ENCODE measurements at regions not wholly inside any gene's neighbourhood (a gene's known extent, or its start where the extent isn't known, plus 50 kb on each side); places are given as distances from the start of the nearest gene placed in this dataset.
"Not testable (repeated sequence)": the region's sequence is repeated elsewhere in the genome, so short reads cannot be mapped to it uniquely, and the experiment has no call there.

DNA sequence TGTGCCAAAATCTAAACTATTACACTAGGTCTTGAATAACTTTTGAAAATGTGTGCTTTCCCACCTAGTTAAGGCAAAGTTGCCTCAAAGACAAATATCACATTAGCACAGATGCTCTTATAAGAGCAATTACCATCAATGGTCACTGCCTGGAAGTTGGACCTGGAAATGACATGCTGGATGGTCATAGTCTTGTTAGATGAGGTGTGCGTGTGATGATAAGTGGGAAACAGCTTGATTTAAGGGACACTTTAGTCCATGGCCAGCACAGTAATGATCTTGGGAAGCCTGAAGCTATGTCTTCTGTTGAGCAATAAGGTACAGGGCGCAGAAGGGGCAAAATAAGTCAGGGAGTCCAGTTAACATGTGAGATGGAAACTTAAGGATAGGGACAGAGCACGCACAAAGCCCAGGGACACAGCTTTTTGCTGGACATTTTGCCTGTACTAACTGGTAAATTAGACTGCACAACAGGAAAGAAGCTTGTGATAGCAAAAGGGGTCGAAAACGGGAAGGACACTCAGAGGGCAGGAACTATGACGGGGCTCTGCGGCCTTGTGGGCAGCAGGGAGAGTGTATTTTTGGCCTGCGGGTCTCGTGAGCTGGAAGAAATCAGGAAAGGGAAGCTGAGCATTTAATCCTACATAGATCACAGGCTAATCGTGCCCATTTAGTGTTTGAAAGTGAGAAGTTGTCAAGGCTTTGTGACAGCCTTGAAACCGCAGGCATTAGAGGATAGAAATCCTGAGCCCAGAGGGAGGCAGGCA is 66.7 kb upstream of the BMP2 start:
- no peak overlapping the region for H3K4me3 Mint-ChIP-seq
- DNase-seq (no peak), ATAC-seq (ENCODE audit: low read depth in 2 of 2) (no peak)
- no peak overlapping the region for H3K27ac Mint-ChIP-seq
- H3K4me1 Mint-ChIP-seq, result peaks cover 0 to 5% (median 5%) of the 10 kb centered on the region in 3 donors
- no peaks in the 10 kb centered on the region for H3K27me3 Mint-ChIP-seq
- H3K36me3 Mint-ChIP-seq, result no peaks in the 10 kb centered on the region
- H3K9me3 Mint-ChIP-seq, result peaks cover 0 to 9% (median 0%) of the 10 kb centered on the region in 7 donors

DNA sequence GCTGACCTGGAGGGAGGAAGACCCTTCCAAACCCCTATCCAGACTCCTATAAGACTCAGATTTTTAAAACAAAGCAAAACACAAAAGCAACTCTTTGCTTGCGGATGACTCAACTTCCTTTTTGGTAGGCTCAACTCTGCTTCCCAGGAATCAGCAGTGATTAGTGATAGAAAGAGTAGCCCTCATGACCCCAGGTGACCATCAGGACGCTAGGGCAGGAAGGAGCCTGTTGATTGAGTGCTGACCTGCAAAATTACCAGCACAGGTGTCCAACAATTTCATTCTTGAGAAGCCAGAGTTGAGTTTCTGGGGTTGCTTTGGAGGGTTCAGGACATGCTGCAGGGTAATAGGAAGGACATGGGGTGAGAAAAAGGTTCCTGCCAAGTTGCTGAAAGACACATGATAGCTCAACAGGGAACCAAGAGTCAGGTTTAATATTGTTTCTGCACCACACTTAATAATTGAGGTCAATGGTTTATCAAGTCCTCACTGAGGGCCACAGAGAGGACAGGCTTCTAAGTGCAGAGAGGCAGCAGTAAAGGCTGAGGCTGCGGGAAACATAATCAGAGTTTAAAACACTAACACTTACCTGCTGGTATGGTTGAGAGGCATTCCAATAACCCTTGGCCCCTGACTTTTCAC is 67.4 kb upstream of the BMP2 start:
- H3K36me3 Mint-ChIP-seq, result no peaks in the 10 kb centered on the region
- H3K4me3 Mint-ChIP-seq, result no peak overlapping the region
- DNase-seq (no peak), ATAC-seq (ENCODE audit: low read depth in 2 of 2) (no peak)
- no peak overlapping the region for H3K27ac Mint-ChIP-seq
- H3K4me1 Mint-ChIP-seq, result peaks cover 0 to 5% (median 5%) of the 10 kb centered on the region in 3 donors
- peaks cover 0 to 9% (median 0%) of the 10 kb centered on the region in 7 donors for H3K9me3 Mint-ChIP-seq
- no peaks in the 10 kb centered on the region for H3K27me3 Mint-ChIP-seq

DNA sequence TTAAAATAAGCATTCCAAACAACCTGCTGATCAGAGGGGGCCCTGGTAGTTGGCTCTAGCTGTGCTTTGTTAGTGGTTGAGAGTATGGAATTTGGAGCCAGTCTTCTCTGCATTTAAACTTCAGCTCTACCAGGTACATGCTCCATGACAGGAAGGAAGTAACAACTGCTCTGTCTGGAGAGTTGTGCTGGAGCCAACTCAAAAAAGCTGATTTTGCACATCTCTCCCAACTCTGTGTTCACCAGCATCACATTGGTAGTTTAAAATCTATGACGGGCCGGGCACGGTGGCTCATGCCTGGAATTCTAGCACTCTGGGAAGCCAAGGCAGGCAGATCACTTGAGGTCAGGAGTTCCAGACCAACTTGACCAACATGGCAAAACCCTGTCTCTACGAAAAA is 68.8 kb upstream of the BMP2 start:
- Mint-ChIP-seq H3K4me1 (peaks cover 0 to 5% (median 5%) of the 10 kb centered on the region in 3 donors), H3K4me3 (no peak overlapping the region), H3K36me3 (no peaks in the 10 kb centered on the region), H3K9me3 (peaks cover 0 to 9% (median 0%) of the 10 kb centered on the region in 7 donors), H3K27me3 (no peaks in the 10 kb centered on the region), H3K27ac (no peak overlapping the region)
- ATAC-seq (ENCODE audit: low read depth in 2 of 2) (no peak), DNase-seq (no peak)

DNA sequence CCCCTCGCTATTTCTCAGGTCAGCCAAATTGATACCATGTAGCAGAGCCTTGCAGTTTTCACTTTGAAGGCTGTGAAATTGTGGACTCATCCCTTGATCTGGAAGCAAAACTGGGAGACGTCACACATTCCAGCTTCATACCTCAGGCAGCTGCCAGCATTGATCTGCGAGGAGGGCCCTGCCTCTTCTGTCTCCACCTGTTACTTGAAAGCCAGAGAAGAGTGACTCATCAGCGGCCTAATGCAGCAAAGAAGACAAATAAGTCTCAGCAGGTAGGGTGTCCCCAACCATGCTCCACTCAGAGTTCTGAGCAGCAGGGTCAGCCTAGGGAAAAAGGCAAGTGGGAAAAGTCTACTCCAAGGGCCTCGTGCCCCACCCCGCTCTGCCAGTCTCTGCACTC is 69.4 kb upstream of the BMP2 start:
- Mint-ChIP-seq H3K27me3 (no peaks in the 10 kb centered on the region), H3K36me3 (no peaks in the 10 kb centered on the region), H3K9me3 (peaks cover 0 to 9% (median 0%) of the 10 kb centered on the region in 7 donors), H3K4me1 (peaks cover 0 to 5% (median 5%) of the 10 kb centered on the region in 3 donors), H3K4me3 (no peak overlapping the region), H3K27ac (no peak overlapping the region)
- ATAC-seq (ENCODE audit: low read depth in 2 of 2) (no peak), DNase-seq (no peak)

DNA sequence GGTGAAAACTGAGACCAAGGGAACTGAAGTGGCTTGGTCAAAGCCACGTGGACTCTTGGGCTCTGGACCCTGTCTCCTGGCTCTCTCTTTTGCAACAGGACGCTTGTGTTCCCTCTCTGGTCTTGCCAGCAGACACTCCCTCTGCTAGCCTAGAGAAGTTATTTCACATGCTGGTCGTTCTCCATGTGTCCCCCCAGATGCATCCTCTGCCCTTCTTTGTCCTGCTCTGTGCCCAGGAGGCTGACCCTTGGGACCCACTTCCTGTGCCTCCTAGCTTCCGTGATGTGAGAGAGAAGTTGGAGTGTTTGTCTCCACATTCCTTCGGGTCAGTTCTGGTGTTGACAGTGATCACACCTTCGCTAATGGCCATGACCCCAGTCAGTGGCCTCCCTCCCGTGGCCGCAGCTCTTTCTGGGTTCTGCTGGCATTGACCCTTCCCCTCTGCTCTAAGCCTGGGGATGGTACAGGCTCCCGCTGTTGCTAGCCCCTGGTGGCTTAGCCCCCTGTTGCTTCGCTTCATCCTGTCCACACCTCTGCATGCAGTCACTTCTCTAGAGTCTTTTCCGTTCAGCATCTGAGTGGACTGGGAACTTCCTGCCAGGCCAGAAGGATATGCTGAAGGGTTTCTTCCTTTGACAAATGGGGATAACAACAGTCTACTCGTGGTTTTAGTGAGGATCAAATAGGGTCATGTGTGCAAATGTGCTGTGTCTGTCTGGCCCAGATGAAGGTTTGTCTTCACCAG is 70.1 kb upstream of the BMP2 start:
- Mint-ChIP-seq H3K27me3 (no peaks in the 10 kb centered on the region), H3K36me3 (no peaks in the 10 kb centered on the region), H3K27ac (no peak overlapping the region), H3K4me3 (no peak overlapping the region), H3K4me1 (peaks cover 0 to 5% (median 5%) of the 10 kb centered on the region in 3 donors), H3K9me3 (peaks cover 0 to 9% (median 0%) of the 10 kb centered on the region in 7 donors)
- DNase-seq, result no peak
- ATAC-seq (ENCODE audit: low read depth in 2 of 2), result no peak

DNA sequence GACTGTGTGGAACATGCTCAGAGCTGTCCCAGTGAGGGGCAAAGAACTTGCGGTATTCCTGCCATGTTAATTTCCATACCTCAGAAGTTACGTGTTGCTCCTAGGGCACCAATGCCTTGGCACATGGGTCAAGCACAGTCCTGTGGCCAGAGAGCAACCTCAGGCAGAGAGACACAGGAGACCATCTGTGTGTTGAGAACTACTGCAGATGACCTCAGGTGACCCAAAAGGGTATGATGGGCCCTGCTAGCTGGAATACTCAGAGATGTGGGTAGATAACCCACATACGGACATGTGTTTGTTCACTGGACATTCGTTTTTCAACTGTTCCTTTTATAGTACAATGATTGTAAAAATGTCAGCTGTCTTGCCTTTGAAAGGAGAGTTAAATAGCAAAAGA is 71.5 kb upstream of the BMP2 start:
- no peak overlapping the region for H3K27ac Mint-ChIP-seq
- H3K4me3 Mint-ChIP-seq, result no peak overlapping the region
- H3K27me3 Mint-ChIP-seq, result no peaks in the 10 kb centered on the region
- H3K36me3 Mint-ChIP-seq, result no peaks in the 10 kb centered on the region
- ATAC-seq (ENCODE audit: low read depth in 2 of 2), result no peak
- H3K4me1 Mint-ChIP-seq, result peaks cover 0 to 5% (median 5%) of the 10 kb centered on the region in 3 donors
- no peak for DNase-seq
- H3K9me3 Mint-ChIP-seq, result peaks cover 0 to 6% (median 0%) of the 10 kb centered on the region in 7 donors

DNA sequence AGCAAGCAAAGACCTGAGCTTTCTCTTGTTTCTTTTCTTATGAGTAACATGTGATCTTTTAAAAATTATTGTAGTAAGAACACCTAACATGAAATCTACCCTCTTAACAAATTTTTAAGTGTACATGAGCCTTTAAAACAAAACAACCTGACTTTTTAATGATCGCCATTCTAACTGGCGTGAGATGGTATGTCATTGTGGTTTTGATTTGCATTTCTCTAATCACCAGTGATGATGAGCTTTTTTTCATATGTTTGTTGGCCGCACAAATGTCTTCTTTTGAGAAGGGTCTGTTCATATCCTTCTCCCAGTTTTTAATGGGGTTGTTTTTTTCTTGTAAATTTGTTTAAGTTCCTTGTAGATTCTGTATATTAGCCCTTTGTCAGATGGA is 73.7 kb upstream of the BMP2 start:
- H3K27me3 Mint-ChIP-seq; H3K4me1 Mint-ChIP-seq; DNase-seq; H3K36me3 Mint-ChIP-seq; H3K4me3 Mint-ChIP-seq; H3K9me3 Mint-ChIP-seq; H3K27ac Mint-ChIP-seq; ATAC-seq (ENCODE audit: low read depth in 2 of 2): not testable (repeated sequence)

DNA sequence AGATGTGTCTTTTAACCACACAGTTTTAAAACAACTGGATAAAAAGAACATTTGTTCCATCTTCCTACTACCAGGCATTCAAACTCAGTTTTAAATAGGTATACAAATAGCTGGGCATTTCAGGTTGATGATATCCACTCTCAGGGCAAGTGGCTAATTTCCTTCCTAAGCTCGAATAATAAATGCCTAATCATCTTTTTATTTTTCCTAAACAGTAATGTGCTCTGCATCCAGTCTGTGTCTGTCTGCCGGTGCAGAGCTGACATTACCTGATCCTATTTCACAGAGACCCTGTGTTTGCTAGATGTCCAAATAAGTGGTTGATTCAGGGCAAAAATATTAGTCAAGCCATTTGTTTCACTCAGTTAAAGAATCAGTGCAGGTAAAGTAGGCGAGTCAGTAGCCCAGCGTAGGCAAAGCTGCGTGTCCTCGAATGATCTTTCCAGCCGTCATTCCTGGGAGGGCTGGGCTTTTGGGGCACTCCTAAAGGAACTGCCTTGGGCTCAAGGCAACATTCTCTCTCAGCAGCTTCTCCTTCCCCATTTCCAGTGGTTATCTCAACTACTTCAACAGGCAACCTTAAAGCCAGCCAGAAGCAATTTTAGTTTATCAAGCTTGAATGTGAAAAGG is 74.2 kb upstream of the BMP2 start:
- Mint-ChIP-seq H3K4me1 (no peaks in the 10 kb centered on the region), H3K27me3 (no peaks in the 10 kb centered on the region), H3K4me3 (no peak overlapping the region), H3K9me3 (peaks cover 0 to 4% (median 0%) of the 10 kb centered on the region in 7 donors), H3K36me3 (no peaks in the 10 kb centered on the region), H3K27ac (no peak overlapping the region)
- DNase-seq (no peak), ATAC-seq (ENCODE audit: low read depth in 2 of 2) (no peak)

DNA sequence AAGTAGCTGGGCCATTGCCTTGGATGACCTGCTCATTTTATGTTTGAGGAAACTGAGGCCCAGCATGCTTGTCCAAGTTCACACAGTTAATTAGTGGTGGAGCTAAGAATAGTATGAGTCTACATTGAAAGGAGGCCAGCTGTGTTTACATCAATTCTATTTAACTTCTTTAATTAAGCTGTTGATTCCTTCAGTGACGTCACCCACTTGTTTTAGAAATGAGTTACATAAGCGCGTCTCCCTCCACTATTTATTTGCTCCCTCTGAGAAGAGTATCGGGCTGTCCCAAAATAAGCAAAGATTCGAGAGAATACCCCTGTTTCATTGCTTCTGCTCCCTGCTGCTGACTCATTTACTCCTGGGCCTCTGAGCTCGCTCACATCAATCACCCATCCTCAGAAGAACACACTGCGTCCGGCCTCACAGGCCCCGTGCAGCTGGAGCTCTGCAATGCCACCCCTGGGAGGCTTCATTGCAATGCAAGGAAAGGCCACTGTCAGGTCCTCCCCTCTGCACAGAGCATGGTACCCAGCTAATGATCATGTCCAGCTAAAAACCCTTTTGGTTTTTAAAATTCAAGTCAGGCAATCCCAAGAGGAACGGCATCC is 74.8 kb upstream of the BMP2 start:
- Mint-ChIP-seq H3K36me3 (no peaks in the 10 kb centered on the region), H3K27me3 (no peaks in the 10 kb centered on the region), H3K27ac (no peak overlapping the region), H3K9me3 (peaks cover 0 to 4% (median 0%) of the 10 kb centered on the region in 7 donors), H3K4me3 (no peak overlapping the region), H3K4me1 (no peaks in the 10 kb centered on the region)
- no peak for DNase-seq
- ATAC-seq (ENCODE audit: low read depth in 2 of 2), result no peak

DNA sequence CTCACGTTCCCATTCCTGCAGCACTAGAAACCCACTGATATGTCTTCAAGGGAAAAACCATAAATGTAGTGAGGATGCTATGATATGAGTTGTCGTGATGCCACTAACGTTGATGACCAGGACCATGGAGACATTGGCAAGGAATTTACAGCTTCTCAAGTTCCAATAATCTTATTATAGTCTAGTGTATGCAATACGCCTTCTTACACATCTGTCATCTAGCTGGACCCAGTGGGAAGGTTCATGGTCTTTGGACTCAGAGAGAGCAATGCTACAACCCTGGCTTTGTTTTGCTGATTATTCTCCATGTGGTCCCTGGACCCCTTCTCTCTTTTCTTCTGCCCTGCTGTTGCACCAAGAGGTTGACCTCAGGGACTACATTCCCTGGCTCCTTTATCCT is 76.0 kb upstream of the BMP2 start:
- Mint-ChIP-seq H3K27ac (peak overlapping the region in 1 of 6 donors; percentile 17), H3K9me3 (peaks cover 0 to 4% (median 0%) of the 10 kb centered on the region in 7 donors), H3K36me3 (no peaks in the 10 kb centered on the region), H3K4me1 (no peaks in the 10 kb centered on the region), H3K27me3 (no peaks in the 10 kb centered on the region), H3K4me3 (no peak overlapping the region)
- no peak for DNase-seq
- no peak for ATAC-seq (ENCODE audit: low read depth in 2 of 2)

DNA sequence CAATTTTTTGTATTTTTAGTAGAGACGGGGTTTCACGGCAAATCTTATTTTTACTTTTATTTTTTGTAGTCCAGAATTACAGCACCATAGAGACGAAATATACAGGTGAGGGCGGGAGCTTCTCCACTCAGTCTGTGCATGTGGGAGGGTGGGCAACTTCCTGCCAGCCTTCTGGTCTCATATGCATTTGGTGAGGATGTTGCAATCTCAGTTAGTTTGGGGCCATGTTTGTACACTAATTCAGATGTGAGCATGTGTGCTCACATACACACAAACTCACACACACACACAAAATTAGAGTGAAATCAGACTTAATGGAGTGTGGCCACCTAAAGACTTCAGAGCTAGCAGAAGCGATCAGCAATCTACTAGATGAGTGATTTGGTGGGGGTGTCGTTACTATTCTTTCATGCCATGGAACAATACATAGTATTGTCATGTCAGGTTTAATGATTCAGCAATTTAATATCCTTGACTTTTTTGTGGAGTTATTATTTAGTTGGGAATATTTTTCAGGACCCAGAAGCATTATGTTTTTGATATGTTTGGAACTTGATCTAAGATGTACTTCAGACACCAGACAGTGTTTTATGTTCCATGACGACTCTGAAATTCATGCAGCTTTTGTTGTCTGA is 78.0 kb upstream of the BMP2 start:
- DNase-seq, result no peak
- Mint-ChIP-seq H3K27ac (peak overlapping the region in 1 of 6 donors; percentile 41), H3K4me1 (no peaks in the 10 kb centered on the region), H3K27me3 (no peaks in the 10 kb centered on the region), H3K36me3 (no peaks in the 10 kb centered on the region), H3K9me3 (peaks cover 0 to 4% (median 0%) of the 10 kb centered on the region in 7 donors), H3K4me3 (no peak overlapping the region)
- ATAC-seq (ENCODE audit: low read depth in 2 of 2), result no peak

DNA sequence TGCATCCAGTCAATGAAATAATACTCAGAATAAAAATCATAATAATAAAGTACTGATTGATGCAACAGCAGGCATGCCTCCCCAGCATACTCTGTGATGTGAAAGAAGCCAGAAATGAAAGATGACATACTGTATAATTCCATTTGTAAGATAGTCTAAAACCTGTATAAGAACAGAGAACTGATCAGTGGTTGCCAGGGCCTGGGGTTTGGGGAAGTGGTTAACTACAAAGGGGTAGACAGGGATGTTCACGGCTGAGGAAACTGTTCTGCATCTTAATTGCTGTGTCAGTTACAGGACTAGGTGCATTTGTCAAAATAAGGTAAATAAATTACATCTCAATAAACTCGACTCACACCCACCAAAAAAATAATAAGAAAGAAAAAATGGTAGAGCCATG is 81.3 kb upstream of the BMP2 start:
- Mint-ChIP-seq H3K9me3 (peaks cover 0 to 9% (median 0%) of the 10 kb centered on the region in 7 donors), H3K4me3 (no peak overlapping the region), H3K4me1 (no peaks in the 10 kb centered on the region), H3K27me3 (no peaks in the 10 kb centered on the region), H3K36me3 (no peaks in the 10 kb centered on the region), H3K27ac (no peak overlapping the region)
- ATAC-seq (ENCODE audit: low read depth in 2 of 2) (no peak), DNase-seq (no peak)

DNA sequence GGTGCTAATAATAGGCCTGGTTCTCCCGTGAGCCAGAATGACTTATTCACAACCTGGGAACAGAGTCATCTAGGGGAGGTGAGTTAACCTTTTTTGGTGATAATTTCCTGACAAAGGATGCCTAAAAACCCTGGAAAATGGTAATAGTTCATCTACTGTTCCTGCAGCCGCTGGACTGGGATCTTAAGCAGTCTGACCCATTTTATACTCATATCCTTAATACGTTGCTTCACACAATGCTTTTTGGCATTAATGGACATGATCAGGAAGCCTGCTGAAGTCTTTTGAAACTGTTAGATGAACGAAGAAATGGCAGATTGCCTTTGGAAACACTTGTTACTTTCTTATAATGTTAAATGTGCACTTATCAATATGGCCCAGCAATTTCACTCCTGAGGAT is 81.9 kb upstream of the BMP2 start:
- DNase-seq (no peak), ATAC-seq (ENCODE audit: low read depth in 2 of 2) (no peak)
- Mint-ChIP-seq H3K9me3 (peaks cover 0 to 5% (median 0%) of the 10 kb centered on the region in 7 donors), H3K4me3 (no peak overlapping the region), H3K27me3 (no peaks in the 10 kb centered on the region), H3K27ac (no peak overlapping the region), H3K4me1 (no peaks in the 10 kb centered on the region), H3K36me3 (no peaks in the 10 kb centered on the region)
